ENCODE measurements at regions not wholly inside any gene's neighbourhood (a gene's known extent, or its start where the extent isn't known, plus 50 kb on each side); places are given as distances from the start of the nearest gene placed in this dataset.

GRCh38 chr6:50240986-50241385 is 191.3 kb upstream of the DEFB112 start:
- no peaks in the 10 kb centered on the region for H3K4me1 Mint-ChIP-seq (ENCODE audit: unreplicated experiment)
- H3K9me3 Mint-ChIP-seq (ENCODE audit: unreplicated experiment): no peaks in the 10 kb centered on the region
- no peak overlapping the region for H3K4me3 Mint-ChIP-seq (ENCODE audit: unreplicated experiment)
- H3K36me3 Mint-ChIP-seq (ENCODE audit: low read depth, unreplicated experiment): no peaks in the 10 kb centered on the region
- H3K27ac Mint-ChIP-seq (ENCODE audit: unreplicated experiment): no peak overlapping the region
- no peaks in the 10 kb centered on the region for H3K27me3 Mint-ChIP-seq (ENCODE audit: unreplicated experiment)
- DNase-seq (ENCODE audit: low spot score): no peak
- TF ChIP-seq, protein P1, sequence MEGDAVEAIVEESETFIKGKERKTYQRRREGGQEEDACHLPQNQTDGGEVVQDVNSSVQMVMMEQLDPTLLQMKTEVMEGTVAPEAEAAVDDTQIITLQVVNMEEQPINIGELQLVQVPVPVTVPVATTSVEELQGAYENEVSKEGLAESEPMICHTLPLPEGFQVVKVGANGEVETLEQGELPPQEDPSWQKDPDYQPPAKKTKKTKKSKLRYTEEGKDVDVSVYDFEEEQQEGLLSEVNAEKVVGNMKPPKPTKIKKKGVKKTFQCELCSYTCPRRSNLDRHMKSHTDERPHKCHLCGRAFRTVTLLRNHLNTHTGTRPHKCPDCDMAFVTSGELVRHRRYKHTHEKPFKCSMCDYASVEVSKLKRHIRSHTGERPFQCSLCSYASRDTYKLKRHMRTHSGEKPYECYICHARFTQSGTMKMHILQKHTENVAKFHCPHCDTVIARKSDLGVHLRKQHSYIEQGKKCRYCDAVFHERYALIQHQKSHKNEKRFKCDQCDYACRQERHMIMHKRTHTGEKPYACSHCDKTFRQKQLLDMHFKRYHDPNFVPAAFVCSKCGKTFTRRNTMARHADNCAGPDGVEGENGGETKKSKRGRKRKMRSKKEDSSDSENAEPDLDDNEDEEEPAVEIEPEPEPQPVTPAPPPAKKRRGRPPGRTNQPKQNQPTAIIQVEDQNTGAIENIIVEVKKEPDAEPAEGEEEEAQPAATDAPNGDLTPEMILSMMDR (IDR thresholded peaks at IDR 0.05; ENCODE audit: unreplicated experiment): no peak

- Mint-ChIP-seq H3K36me3 (ENCODE audit: low read depth, unreplicated experiment) (no peaks in the 10 kb centered on the region), H3K27ac (ENCODE audit: unreplicated experiment) (no peak overlapping the region), H3K9me3 (ENCODE audit: unreplicated experiment) (no peaks in the 10 kb centered on the region), H3K4me1 (ENCODE audit: unreplicated experiment) (no peaks in the 10 kb centered on the region), H3K4me3 (ENCODE audit: unreplicated experiment) (no peak overlapping the region), H3K27me3 (ENCODE audit: unreplicated experiment) (no peaks in the 10 kb centered on the region)
- DNase-seq (ENCODE audit: low spot score): no peak
- TF ChIP-seq, protein P1 (IDR thresholded peaks at IDR 0.05; ENCODE audit: unreplicated experiment): no peak
These were observed 199.8 kb upstream of the DEFB112 start for GRCh38 chr6:50249493-50249892.

- H3K4me1 Mint-ChIP-seq (ENCODE audit: unreplicated experiment): no peaks in the 10 kb centered on the region
- H3K36me3 Mint-ChIP-seq (ENCODE audit: low read depth, unreplicated experiment): no peaks in the 10 kb centered on the region
- no peak overlapping the region for H3K27ac Mint-ChIP-seq (ENCODE audit: unreplicated experiment)
- H3K4me3 Mint-ChIP-seq (ENCODE audit: unreplicated experiment): no peak overlapping the region
- TF ChIP-seq, protein P1 (IDR thresholded peaks at IDR 0.05; ENCODE audit: unreplicated experiment): no peak
- peaks cover 2% of the 10 kb centered on the region for H3K27me3 Mint-ChIP-seq (ENCODE audit: unreplicated experiment)
- no peak for DNase-seq (ENCODE audit: low spot score)
- H3K9me3 Mint-ChIP-seq (ENCODE audit: unreplicated experiment): peaks cover 4% of the 10 kb centered on the region
These were observed 207.6 kb upstream of the DEFB112 start for GRCh38 chr6:50257322-50257721.

- H3K27ac Mint-ChIP-seq (ENCODE audit: unreplicated experiment): no peak overlapping the region
- no peaks in the 10 kb centered on the region for H3K4me1 Mint-ChIP-seq (ENCODE audit: unreplicated experiment)
These were observed 210.2 kb upstream of the DEFB112 start for GRCh38 chr6:50259903-50260302.

GRCh38 chr6:50264995-50265571 is 215.4 kb upstream of the DEFB112 start:
- Mint-ChIP-seq H3K9me3 (ENCODE audit: unreplicated experiment) (no peaks in the 10 kb centered on the region), H3K36me3 (ENCODE audit: low read depth, unreplicated experiment) (no peaks in the 10 kb centered on the region), H3K4me3 (ENCODE audit: unreplicated experiment) (no peak overlapping the region), H3K4me1 (ENCODE audit: unreplicated experiment) (no peaks in the 10 kb centered on the region), H3K27ac (ENCODE audit: unreplicated experiment) (no peak overlapping the region), H3K27me3 (ENCODE audit: unreplicated experiment) (peaks cover 1% of the 10 kb centered on the region)
- TF ChIP-seq, protein P1 (IDR thresholded peaks at IDR 0.05; ENCODE audit: unreplicated experiment): peak; percentile 32
- peak; percentile 24 for DNase-seq (ENCODE audit: low spot score)

More at GRCh38 chr6:50259903-50260302, 210.2 kb upstream of the DEFB112 start:
- no peak overlapping the region for H3K4me3 Mint-ChIP-seq (ENCODE audit: unreplicated experiment)
- peaks cover 4% of the 10 kb centered on the region for H3K9me3 Mint-ChIP-seq (ENCODE audit: unreplicated experiment)
- TF ChIP-seq, protein P1 (IDR thresholded peaks at IDR 0.05; ENCODE audit: unreplicated experiment): no peak
- no peaks in the 10 kb centered on the region for H3K36me3 Mint-ChIP-seq (ENCODE audit: low read depth, unreplicated experiment)
- no peaks in the 10 kb centered on the region for H3K27me3 Mint-ChIP-seq (ENCODE audit: unreplicated experiment)
- DNase-seq (ENCODE audit: low spot score): no peak

Data from endothelial cell (in vitro differentiated cells).